ENCODE measurements at regions not wholly inside any gene's neighbourhood (a gene's known extent, or its start where the extent isn't known, plus 50 kb on each side); places are given as distances from the start of the nearest gene placed in this dataset.

GRCh38 chr19:31930401-31930800 is 415.0 kb upstream of the ZNF507 start:
- no peak for DNase-seq

GRCh38 chr19:31937983-31938382 is 407.4 kb upstream of the ZNF507 start:
- DNase-seq, result no peak

DNA sequence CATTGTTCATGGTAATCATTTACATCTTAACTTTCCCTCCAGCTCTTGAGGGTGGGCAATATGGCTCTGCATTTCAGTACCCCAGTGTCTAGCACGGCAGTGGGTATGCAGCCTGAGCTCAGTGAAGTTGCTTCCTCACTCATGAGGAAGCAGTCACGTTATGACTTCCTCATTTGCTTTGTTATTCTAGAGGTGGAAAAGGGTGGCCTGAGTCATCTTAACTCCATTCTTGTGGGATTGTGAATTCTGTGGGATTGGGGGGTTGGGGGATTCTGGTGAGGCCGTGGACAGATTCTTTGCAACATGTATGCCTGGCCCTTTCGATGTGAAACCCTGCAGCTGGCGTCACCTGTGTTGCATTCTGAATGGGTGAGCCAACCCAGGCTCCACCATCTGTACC is 406.7 kb upstream of the ZNF507 start:
- no peak for DNase-seq

GRCh38 chr19:31940396-31940795 is 405.0 kb upstream of the ZNF507 start:
- no peak for DNase-seq

DNA sequence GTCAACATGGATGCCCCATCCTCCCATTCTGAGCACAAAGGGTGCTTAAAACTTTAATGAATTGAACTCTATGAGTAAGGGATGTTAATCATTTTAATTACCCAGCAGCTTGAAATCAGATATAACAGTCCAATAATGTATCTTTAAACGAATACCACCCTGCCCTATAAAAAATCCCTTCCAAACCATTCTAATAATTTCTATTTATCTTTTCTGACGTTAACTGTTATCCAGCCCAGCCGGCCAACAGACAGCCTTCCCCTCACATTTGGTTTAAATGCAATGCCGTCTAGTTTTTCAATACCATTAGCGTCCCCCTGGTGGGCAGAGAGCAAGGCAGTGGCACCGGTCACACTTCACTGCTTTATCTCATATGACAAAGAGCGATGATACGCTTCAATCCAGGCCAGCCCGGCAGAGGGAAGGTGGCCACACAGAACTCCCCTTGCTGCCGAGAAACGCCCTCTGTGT is 402.2 kb upstream of the ZNF507 start:
- no peak for DNase-seq

GRCh38 chr19:31943778-31944177 is 401.6 kb upstream of the ZNF507 start:
- no peak for DNase-seq

DNA sequence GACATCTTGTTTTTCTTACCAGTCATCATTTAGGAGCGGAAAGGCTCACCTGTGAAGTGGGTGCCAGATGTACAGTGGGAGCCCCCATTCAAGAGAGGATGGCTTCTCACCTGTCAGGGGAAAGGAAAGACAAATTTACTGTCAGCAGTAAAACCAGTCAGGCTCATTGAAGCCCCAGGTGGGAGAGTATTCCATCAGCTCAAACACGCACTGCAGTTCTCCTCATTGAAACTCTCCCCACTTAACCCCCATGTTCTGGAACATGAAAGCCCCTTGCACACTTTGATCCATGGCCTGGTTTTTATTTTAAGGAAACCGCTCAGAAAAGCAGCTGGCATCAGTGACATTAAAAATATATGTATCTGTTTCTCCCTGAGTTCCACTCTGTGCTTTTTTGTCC is 401.1 kb upstream of the ZNF507 start:
- DNase-seq, result no peak

DNA sequence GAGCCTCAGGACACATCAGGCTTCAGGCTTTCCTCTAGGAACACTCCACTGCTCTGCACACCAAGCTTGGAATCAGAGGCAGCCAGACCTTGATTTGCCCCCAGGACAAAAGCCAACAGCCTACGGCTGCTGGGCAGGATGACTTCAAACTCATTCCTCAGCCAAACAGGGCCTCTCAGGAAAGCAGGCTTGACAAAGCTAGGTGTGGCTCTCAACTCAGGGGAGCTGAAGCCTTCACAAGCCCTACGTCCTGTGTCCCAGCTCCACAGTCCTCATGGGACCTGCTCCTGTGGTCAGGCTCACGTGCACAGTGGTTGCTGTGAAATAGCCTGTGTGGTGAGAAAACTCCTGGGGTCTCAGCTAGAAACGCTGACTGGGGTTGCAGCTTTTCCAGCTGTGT is 398.9 kb upstream of the ZNF507 start:
- DNase-seq, result no peak

DNA sequence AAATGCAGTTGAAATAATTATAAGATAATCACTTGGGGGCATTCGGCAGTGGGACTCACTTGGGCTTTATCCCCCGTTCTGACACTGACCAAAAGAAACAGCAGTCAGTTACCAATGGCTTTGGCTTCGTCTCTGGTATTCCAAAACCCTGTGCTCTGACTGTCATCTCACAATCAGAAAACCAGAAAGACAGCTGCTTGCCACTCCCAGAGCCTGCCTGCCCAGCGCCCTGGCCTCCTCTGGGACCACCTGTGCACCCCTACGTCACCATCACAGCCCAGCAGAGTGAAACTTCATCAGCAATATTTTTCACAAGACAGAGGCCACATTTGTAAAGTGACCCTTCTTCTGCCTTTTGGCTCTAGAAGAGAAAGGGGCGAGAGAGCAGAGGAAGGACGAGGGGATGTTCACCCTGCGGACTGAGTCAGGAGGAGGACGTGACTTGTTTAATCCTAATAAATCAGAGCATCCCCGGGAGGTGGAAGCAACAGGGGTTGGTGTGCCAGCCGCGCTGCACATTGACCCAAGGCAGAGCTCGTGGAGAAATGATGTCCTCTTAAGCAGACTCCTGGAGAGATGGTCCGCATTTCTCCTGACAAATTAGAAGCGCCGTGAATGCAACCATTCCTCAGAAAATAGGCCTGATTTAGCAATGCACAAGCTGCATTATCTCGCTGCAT is 397.8 kb upstream of the ZNF507 start:
- DNase-seq, result no peak

GRCh38 chr19:31952693-31953092 is 392.7 kb upstream of the ZNF507 start:
- DNase-seq, result no peak

DNA sequence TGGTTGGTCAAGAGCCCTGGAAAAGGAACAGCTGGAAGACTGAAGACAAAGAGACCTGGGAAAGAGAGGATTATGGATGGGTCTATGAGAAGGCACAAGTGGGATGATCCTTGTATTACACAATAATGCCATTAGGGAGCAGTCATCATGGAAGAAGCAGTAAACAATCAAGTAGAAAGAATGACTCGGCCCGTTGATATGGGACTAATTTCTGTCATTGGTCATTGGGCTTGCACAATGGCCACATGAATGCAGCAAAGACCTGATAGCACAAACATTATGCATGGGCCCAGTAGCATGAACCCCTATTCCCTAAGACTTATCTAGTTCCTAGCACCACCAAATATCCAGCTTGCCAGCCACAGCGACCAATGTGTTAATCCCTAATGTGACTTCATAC is 390.3 kb upstream of the ZNF507 start:
- DNase-seq, result no peak

DNA sequence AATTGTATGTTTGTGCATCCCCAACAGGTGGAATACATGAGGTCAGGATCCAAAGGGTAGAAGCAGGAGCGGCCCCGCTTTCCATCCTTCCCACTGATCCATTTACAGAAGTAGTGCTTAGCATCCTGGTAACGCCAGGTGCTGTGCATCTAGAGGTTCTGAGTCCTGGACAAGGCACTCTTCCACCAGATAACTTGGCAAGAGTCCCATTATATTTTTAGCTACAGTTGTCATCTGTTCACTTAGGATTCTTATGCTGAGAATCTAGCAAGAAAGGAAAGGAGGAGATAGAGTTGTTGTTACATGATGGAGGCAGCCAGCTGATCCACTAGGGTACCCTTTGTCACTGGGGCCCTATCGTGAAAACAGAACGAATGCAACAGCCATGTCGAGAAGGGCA is 389.5 kb upstream of the ZNF507 start:
- no peak for DNase-seq

DNA sequence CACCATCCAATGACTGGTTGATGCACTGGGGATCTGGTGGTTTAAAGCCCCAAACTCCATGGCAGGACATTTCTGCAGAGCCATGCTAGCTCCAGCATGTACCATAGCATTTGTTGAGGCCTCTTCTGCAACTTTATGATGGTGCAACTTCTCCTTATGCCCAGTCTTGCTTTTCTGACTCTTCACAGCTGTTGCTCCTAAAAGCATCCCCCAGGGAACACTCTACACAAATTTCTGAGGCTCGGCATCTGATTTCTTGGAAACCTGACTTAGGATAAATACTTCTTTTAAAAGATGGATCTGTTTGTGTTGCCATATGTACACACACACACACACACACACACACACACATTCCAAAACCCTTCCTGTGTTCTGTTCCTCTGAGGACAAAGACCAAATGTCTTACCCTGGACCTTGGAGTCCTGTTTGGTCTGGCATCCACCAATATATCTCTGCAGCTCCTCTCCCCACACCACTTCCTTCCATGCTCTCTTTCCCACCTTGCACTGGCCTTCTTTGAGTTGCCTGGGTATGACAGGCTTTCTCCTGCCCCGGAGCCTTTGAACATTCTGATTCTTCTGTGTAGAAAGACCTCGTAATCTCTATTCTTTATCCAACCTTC is 388.5 kb upstream of the ZNF507 start:
- DNase-seq, result no peak

GRCh38 chr19:31957711-31958110 is 387.7 kb upstream of the ZNF507 start:
- DNase-seq, result no peak

DNA sequence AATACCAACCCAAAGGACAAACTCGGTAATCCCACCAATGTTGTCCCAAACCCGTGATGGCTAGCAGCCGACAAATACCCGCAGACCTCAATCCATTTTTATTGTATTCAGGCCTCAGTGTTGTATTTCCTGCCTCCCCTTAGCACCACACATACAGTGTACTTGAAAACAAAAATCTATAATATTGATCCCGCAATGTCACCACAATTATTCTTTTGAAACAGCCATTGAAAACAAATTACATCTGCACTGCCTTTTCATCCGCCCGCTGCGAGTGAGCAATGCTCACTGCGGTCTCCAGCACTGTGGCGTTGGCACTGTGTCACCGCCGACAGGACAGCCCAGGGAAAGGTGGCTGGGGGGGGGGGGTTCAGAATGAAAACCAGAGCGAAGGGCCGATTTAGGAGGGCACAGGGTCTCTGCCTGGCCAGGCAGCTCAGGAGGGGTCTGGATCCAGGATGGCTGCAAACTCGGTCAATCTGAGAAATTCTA is 385.8 kb upstream of the ZNF507 start:
- no peak for DNase-seq

GRCh38 chr19:31960474-31960873 is 384.9 kb upstream of the ZNF507 start:
- DNase-seq, result no peak

DNA sequence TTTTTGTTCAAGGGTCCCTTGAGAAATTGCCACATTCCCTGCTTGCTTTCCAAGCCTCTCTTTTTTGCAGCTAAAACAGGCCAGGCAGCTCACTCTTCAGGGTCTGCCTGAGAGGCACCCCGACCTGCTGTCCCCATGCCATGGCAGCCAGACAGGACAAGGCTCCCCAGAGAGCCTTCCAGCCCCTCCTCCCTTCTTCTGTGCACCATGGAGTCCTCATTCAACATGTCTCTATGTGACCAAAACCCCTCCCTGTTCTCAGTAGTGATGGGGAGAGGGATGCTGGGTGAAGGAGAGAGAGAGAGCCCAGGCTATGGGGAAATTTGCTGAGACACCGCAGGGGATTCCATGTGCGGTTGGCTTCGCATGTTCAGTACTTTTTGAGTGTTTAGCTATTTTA is 384.2 kb upstream of the ZNF507 start:
- no peak for DNase-seq

GRCh38 chr19:31961667-31962066 is 383.7 kb upstream of the ZNF507 start:
- no peak for DNase-seq

DNA sequence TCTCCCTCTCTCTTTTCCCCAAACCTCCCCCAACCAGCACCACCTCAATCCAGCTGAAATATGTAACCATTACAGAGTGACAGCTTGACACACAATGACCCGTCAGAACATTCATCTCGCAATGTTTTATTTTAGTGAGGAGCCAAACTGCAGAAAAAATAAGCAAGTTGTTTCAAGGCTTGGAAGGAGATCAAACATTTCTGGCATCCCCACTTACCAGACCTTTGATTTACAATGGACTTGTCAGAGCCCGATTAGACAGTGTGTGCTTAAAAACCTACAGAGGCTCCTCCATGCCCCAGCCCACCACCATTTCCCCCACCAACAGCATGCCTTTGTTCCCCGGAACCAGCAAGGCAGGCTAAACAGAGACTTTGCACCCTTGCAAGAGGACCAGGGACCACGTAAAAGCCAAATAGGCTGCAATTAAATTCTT is 382.8 kb upstream of the ZNF507 start:
- no peak for DNase-seq

DNA sequence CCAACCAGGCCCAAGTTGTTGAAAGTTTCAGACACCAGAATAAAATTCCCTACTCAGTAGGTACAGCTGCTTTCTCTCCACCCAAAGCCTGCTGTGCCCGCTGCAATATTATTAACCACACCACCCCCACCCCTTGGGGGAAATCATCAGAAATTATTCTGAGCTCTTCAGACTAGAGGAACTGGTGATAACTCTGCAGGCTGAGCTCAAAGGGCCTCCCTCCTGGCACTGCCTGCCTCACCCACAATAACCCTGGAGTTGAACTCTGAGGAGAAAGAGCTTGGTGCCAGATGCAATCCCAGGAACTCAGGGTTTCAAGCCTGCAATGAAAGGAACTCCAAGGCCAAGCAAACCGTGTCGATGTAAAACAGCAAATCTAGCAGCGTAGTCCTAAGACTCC is 381.7 kb upstream of the ZNF507 start:
- no peak for DNase-seq

DNA sequence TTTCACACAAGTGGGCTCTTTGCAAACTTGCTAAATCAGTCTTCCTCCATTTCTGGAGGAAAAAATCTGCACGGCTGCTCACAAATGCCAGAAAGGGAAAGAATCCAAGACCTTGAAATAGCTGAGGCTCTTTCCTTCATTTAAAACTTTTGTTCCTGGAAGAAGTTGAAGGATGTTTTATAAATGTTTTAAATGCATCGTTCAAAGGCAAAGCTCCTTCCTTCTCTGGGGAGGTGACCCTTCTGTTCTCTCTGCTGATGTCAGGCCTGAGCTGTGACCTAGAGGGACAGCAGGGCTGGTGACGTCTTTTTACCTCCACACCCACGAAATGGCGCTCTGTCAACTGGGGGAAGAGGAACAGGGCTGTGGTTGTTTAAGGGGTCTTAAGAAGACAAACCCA is 376.4 kb upstream of the ZNF507 start:
- DNase-seq, result no peak

DNA sequence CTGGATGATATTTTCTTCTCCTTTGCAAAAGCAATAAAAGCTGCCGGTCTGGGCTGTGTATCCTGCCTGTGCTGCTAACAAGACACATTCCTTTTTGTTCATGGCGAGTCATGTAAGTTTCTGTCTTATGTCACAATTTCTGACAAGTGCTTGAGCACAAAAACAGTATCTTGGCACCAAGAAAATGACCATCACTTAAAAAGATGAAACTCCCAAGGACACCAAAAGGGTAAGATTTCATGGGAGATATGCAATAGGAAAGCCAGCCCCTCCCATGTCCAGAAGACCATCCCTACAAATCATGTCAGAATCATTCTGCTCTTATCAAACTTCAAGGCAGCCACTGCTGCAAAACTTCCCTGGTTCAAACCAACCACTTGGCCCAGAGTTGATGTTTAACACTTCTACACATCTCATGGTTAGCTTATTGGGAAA is 375.4 kb upstream of the ZNF507 start:
- DNase-seq, result no peak

DNA sequence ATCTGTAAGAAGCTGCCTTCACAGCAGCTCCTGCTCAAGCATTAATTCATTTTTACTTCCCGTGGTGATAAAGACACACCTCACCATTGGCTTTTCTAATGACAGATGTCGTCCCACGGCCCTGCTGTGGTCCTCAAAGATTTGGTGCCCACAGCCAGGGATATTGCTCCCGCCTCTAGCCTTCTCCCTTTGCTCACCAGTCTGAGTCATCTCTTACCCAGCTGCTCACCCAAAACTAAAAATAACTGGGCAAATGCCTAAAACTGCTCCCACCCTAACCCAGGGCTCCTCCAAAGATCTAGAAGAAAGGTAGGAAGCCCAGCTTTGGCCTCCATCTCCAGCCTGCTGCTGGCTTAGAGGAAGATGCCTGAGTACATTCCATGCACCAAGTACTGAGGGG is 371.1 kb upstream of the ZNF507 start:
- no peak for DNase-seq

Data from hypothalamus (tissue), 51 donors.